SJSA1 (cell line): ENCODE measurements at regions not wholly inside any gene's neighbourhood (a gene's known extent, or its start where the extent isn't known, plus 50 kb on each side); places are given as distances from the start of the nearest gene placed in this dataset.

ENCODE experiments used
- DNase-seq, 2 experiments: peaks; one replicate each; pipeline ENCODE4 v3.0.0-alpha.2; 2015 to 2020; ENCODE audit warnings: low spot score in 2 of 2, low read depth in 1 of 2
- H3K27ac ChIP-seq: fragments of 250-450 bp; sonication (Bioruptor Pico); 2 replicates; pipeline ENCODE4 v1.5.1; 2020; ENCODE audit warnings: mild to moderate bottlenecking, moderate library complexity
- H3K27me3 ChIP-seq: fragments of 250-450 bp; sonication (Bioruptor Pico); replicated peaks from 2 replicates; pipeline ENCODE4 v1.5.1; 2020; ENCODE audit warnings: mild to moderate bottlenecking, moderate library complexity
- H3K36me3 ChIP-seq: fragments of 250-450 bp; sonication (Bioruptor Pico); 2 replicates; pipeline ENCODE4 v1.5.1; 2020; ENCODE audit warnings: mild to moderate bottlenecking
- H3K4me1 ChIP-seq: fragments of 250-450 bp; sonication (Bioruptor Pico); replicated peaks from 2 replicates; pipeline ENCODE4 v1.6.1; 2021; ENCODE audit warnings: mild to moderate bottlenecking
- H3K4me3 ChIP-seq: fragments of 250-450 bp; sonication (Bioruptor Pico); 2 replicates; pipeline ENCODE4 v1.5.1; 2020; ENCODE audit warnings: mild to moderate bottlenecking
- H3K9me3 ChIP-seq: fragments of 250-450 bp; sonication (Bioruptor Pico); replicated peaks from 2 replicates; pipeline ENCODE4 v1.5.1; 2020; ENCODE audit warnings: mild to moderate bottlenecking

DNA sequence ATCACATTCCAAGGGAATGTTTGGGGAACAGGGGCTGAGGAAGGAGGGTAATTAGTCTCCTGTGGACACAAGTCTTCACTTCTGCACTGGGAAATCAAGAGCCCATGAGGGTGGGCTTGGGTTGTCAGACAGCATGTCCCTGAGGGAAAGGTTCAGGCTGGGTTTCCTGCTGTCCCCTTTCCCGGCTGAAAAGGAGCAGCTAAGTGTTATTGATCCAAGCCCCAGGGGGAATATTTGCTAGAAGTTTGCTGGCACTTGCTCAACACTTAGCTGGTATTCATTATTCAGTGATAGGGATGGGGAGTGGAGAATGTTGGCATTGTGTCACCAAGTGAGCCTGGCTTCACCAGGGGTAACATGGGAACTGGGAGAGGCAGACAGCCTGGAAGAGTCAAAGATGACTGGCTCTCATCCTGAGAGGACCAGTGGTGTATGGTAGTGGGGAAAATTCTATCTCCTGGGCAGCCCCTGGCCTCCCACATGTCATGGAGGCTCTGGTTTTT lies 344.4 kb upstream of the PODXL start:
- Histone ChIP-seq H3K27ac (no peak overlapping the region), H3K36me3 (no peaks in the 10 kb centered on the region), H3K4me3 (no peak overlapping the region), H3K9me3 (no peaks in the 10 kb centered on the region), H3K27me3 (no peaks in the 10 kb centered on the region), H3K4me1 (peaks cover 29% of the 10 kb centered on the region)
- peak in 1 of 2 experiments; percentile 23 for DNase-seq

GRCh38 chr7:131899271-131900030 lies 343.0 kb upstream of the PODXL start:
- no peak overlapping the region for H3K4me3 ChIP-seq
- H3K4me1 ChIP-seq: peaks cover 40% of the 10 kb centered on the region
- H3K27me3 ChIP-seq: no peaks in the 10 kb centered on the region
- no peaks in the 10 kb centered on the region for H3K9me3 ChIP-seq
- peak in 1 of 2 experiments; percentile 15 for DNase-seq
- H3K27ac ChIP-seq: no peak overlapping the region
- no peaks in the 10 kb centered on the region for H3K36me3 ChIP-seq

DNA sequence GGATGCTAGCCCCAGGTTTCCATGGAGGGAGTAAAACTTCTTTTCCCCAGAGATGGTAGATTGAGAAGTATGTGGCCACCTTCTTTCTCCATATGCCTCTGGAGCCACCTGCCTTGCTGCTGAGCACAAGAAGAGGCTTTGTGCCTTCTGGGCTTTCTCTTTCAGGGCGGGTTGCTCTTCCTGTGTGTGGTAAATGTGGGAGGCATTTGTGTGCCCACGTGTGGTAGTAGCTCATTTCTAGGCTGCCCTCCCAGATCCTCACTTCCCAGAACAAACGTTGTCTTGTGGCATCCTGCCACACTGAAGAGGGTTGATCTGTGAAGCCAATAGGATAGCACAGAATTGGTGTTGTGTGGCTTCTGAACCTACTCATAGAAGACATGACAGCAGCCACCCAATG lies 342.0 kb upstream of the PODXL start:
- DNase-seq: peak; percentile 6 to 17
- no peak overlapping the region for H3K4me3 ChIP-seq
- H3K9me3 ChIP-seq: no peaks in the 10 kb centered on the region
- H3K36me3 ChIP-seq: no peaks in the 10 kb centered on the region
- H3K27me3 ChIP-seq: no peaks in the 10 kb centered on the region
- peaks cover 51% of the 10 kb centered on the region for H3K4me1 ChIP-seq
- no peak overlapping the region for H3K27ac ChIP-seq

- H3K9me3 ChIP-seq: no peaks in the 10 kb centered on the region
- no peaks in the 10 kb centered on the region for H3K27me3 ChIP-seq
- H3K36me3 ChIP-seq: no peaks in the 10 kb centered on the region
- peak in 1 of 2 experiments; percentile 13 for DNase-seq
- peak overlapping the region; percentile 81; the same call in 1 of the 2 replicates for H3K27ac ChIP-seq
- peaks cover 53% of the 10 kb centered on the region for H3K4me1 ChIP-seq
- H3K4me3 ChIP-seq: no peak overlapping the region
These were observed 341.4 kb upstream of the PODXL start for GRCh38 chr7:131897790-131898165.

- DNase-seq: peak; percentile 77 to 80
- Histone ChIP-seq H3K4me1 (peaks cover 53% of the 10 kb centered on the region), H3K36me3 (no peaks in the 10 kb centered on the region), H3K4me3 (no peak overlapping the region), H3K27me3 (no peaks in the 10 kb centered on the region), H3K9me3 (no peaks in the 10 kb centered on the region), H3K27ac (peak overlapping the region; percentile 81)
These were observed 340.8 kb upstream of the PODXL start for GRCh38 chr7:131897016-131897789.

- H3K36me3 ChIP-seq: no peaks in the 10 kb centered on the region
- no peaks in the 10 kb centered on the region for H3K9me3 ChIP-seq
- H3K4me1 ChIP-seq: peaks cover 53% of the 10 kb centered on the region
- H3K4me3 ChIP-seq: no peak overlapping the region
- peak; percentile 22 to 42 for DNase-seq
- H3K27me3 ChIP-seq: no peaks in the 10 kb centered on the region
- H3K27ac ChIP-seq: peak overlapping the region; percentile 81
These were observed 339.9 kb upstream of the PODXL start for GRCh38 chr7:131896165-131896863.

GRCh38 chr7:131895541-131896164 lies 339.2 kb upstream of the PODXL start:
- Histone ChIP-seq H3K4me1 (peaks cover 53% of the 10 kb centered on the region), H3K4me3 (no peak overlapping the region), H3K27me3 (no peaks in the 10 kb centered on the region), H3K27ac (peak overlapping the region; percentile 90), H3K36me3 (no peaks in the 10 kb centered on the region), H3K9me3 (no peaks in the 10 kb centered on the region)
- DNase-seq: peak; percentile 88 to 97

DNA sequence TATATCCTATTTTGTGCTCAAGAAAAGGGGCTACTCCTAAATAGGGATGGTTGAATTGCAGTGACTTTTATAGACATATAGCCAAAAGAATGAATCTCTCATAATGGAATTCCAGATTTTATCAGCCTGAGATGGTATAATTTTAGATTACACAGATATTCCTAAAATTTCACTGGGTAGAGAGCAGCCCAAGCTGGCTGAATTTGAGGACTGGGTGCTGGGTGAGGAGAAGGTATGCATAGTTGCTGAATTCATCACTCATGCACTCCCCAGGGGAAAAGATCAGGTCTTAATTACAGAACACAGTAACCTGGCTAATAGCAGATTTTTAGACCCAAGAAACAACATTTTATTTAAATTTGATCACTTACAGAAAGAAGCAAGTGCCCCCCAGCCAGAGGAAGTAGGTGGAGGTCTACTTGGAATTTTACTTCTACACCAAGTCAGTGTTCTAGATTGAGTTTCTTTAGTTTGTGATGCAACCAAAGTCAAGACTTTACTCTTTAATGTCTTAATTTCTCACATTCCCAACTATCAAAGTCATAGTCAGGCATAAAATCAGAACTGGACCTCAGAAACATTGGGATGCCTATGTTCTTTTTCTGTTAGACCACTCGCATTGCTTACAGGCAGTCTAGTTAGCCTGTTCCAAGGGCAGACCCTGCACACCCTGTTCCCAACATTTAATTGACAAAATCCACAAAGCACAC lies 337.4 kb upstream of the PODXL start:
- no peaks in the 10 kb centered on the region for H3K9me3 ChIP-seq
- H3K4me3 ChIP-seq: no peak overlapping the region
- no peaks in the 10 kb centered on the region for H3K27me3 ChIP-seq
- no peak for DNase-seq
- peak overlapping the region; percentile 90; the same call in 1 of the 2 replicates for H3K27ac ChIP-seq
- peaks cover 53% of the 10 kb centered on the region for H3K4me1 ChIP-seq
- H3K36me3 ChIP-seq: no peaks in the 10 kb centered on the region

DNA sequence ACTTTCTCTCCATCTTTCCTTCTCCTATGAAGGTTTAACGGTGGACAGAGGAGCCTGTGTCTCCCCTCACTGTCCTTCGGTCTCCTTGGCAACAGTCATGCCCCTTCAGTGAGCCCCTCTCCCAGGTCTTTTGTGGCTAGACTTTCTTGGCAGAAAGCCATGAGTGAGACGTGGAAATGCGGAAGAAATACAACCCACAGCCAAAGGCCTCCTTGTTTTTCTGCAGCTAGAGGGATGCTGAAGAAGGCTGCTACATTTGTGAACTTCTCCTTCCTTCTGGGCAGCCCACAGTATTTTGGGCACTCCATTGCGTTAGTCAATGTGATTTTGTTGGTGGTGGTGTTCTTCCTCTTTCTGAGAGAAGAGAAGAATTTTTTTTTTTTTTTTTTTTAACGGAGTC lies 333.7 kb upstream of the PODXL start:
- H3K27ac ChIP-seq: no peak overlapping the region
- H3K9me3 ChIP-seq: no peaks in the 10 kb centered on the region
- no peaks in the 10 kb centered on the region for H3K27me3 ChIP-seq
- H3K4me1 ChIP-seq: peaks cover 20% of the 10 kb centered on the region
- DNase-seq: no peak
- H3K36me3 ChIP-seq: no peaks in the 10 kb centered on the region
- H3K4me3 ChIP-seq: no peak overlapping the region

- peaks cover 15% of the 10 kb centered on the region for H3K4me1 ChIP-seq
- no peaks in the 10 kb centered on the region for H3K36me3 ChIP-seq
- DNase-seq: no peak
- H3K9me3 ChIP-seq: no peaks in the 10 kb centered on the region
- no peaks in the 10 kb centered on the region for H3K27me3 ChIP-seq
- H3K27ac ChIP-seq: no peak overlapping the region
- H3K4me3 ChIP-seq: no peak overlapping the region
These were observed 333.2 kb upstream of the PODXL start for GRCh38 chr7:131889572-131890150.

DNA sequence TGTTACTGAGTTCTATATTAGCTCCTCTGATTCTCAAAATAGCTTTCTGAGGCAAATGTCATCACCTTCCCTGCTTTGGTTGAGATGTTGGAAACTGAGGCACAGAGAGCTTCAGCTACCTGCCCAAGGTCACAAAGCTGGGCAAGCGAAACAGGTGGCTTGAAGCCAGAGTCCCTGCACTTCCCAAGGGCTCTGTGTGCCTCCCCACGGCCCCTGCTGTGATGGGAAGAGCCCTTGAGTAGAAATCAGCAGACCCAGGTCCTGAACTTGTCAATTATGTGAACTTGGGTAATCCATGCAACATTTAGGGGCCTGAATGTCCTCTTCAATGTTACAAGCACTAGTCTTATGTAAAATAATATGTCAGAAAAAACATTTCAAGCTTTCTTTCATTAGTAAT lies 327.3 kb upstream of the PODXL start:
- DNase-seq: no peak
- H3K4me1 ChIP-seq: no peaks in the 10 kb centered on the region
- no peaks in the 10 kb centered on the region for H3K9me3 ChIP-seq
- H3K36me3 ChIP-seq: no peaks in the 10 kb centered on the region
- H3K27ac ChIP-seq: no peak overlapping the region
- H3K27me3 ChIP-seq: no peaks in the 10 kb centered on the region
- no peak overlapping the region for H3K4me3 ChIP-seq

DNA sequence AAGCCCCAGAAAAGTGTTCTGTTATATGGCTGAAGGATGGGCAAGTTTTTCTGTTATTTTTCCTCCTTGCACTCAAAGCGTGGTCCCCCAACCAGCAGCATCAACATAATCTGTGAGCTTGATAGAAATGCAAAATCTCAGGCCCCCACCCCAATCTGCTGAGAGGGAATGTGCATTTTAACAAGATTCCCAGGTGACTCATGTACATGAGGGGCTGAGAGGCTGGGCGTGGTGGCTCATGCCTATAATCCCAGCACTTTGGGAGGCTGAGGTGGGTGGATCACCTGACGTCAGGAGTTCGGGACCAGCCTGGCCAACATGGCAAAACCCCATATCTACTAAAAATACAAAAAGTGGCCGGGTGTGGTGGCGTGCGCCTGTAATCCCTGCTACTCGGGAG lies 326.8 kb upstream of the PODXL start:
- Histone ChIP-seq H3K4me3 (no peak overlapping the region), H3K4me1 (no peaks in the 10 kb centered on the region), H3K36me3 (no peaks in the 10 kb centered on the region), H3K27ac (no peak overlapping the region), H3K9me3 (no peaks in the 10 kb centered on the region), H3K27me3 (no peaks in the 10 kb centered on the region)
- no peak for DNase-seq

DNA sequence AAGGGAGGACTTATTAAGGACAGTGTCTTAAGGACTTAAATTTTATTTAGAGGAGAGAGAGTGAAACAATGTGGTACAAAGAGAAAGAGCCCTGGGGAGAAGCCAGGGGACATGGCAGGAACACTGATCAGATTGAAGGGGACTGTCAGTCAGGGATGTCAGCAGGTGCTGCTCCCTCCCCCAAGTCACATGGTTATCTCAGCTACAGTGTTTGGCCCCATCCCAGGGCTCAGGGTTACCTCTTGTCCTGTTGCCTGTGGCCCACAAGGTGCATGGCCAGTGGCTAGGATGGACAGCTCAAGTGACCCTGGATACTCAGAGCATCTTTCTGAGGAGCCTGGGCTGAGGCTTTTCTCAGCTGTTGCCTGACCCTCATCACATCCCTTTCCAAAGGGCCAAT lies 325.9 kb upstream of the PODXL start:
- DNase-seq: no peak
- Histone ChIP-seq H3K27me3 (no peaks in the 10 kb centered on the region), H3K27ac (no peak overlapping the region), H3K36me3 (no peaks in the 10 kb centered on the region), H3K4me1 (no peaks in the 10 kb centered on the region), H3K9me3 (no peaks in the 10 kb centered on the region), H3K4me3 (no peak overlapping the region)
